Lower leg skin (tissue), 3 donors: ENCODE measurements at regions not wholly inside any gene's neighbourhood (a gene's known extent, or its start where the extent isn't known, plus 50 kb on each side); places are given as distances from the start of the nearest gene placed in this dataset.

Experiments
- POLR2A ChIP-seq, 2 donors: fragments of 450-650 bp; IDR thresholded peaks; one replicate each; pipeline ENCODE4 v1.6.1; 2016 to 2017; ENCODE audit warnings: antibody characterized with exemption in 2 of 2, mild to moderate bottlenecking in 1 of 2, moderate library complexity in 1 of 2
- TF ChIP-seq, protein P1 (sequence below), 3 donors: fragments of 450-650 bp; IDR thresholded peaks; one replicate each; pipeline ENCODE4 v1.5.1; 2016; ENCODE audit warnings: antibody characterized with exemption in 3 of 3, mild to moderate bottlenecking in 3 of 3, moderate library complexity in 2 of 3

DNA sequence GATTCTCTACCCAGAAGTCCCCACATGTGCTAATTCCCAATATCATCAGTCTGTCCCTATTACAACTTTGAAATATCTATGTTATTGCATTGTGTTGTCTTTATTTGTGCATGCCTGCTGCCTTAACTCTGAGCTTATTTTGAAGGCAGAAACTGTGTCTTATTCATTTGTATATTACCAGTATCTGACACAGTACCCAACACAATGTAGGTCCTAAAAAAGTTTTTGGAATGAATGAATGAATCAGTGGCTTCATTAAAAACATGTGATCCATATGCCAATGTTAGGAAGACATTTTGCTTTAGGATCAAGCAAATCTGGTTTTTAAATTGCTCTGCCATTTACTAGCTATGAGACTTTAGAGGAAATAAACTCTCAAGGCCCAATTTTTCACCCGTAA, 420.4 kb downstream of the CBLN4 start:
- TF ChIP-seq POLR2A (IDR thresholded peaks at IDR 0.05) = no peak
- TF ChIP-seq, protein P1, sequence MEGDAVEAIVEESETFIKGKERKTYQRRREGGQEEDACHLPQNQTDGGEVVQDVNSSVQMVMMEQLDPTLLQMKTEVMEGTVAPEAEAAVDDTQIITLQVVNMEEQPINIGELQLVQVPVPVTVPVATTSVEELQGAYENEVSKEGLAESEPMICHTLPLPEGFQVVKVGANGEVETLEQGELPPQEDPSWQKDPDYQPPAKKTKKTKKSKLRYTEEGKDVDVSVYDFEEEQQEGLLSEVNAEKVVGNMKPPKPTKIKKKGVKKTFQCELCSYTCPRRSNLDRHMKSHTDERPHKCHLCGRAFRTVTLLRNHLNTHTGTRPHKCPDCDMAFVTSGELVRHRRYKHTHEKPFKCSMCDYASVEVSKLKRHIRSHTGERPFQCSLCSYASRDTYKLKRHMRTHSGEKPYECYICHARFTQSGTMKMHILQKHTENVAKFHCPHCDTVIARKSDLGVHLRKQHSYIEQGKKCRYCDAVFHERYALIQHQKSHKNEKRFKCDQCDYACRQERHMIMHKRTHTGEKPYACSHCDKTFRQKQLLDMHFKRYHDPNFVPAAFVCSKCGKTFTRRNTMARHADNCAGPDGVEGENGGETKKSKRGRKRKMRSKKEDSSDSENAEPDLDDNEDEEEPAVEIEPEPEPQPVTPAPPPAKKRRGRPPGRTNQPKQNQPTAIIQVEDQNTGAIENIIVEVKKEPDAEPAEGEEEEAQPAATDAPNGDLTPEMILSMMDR (IDR thresholded peaks at IDR 0.05) = no peak
